ENCODE measurements at regions not wholly inside any gene's neighbourhood (a gene's known extent, or its start where the extent isn't known, plus 50 kb on each side); places are given as distances from the start of the nearest gene placed in this dataset.
"Not testable (repeated sequence)": the region's sequence is repeated elsewhere in the genome, so short reads cannot be mapped to it uniquely, and the experiment has no call there.

- TF ChIP-seq CTCF (IDR thresholded peaks at IDR 0.05), result no peak
- peaks cover 0 to 2% (median 0%) of the 10 kb centered on the region in 3 donors for H3K27me3 ChIP-seq (ENCODE audit: insufficient read depth in 3 of 3, low read length in 2 of 3)
- no peak overlapping the region for H3K27ac ChIP-seq
- no peaks in the 10 kb centered on the region for H3K4me1 ChIP-seq
- ATAC-seq (no peak), DNase-seq (no peak)
- no peaks in the 10 kb centered on the region for H3K9me3 ChIP-seq
- no peak overlapping the region for H3K4me3 ChIP-seq
- no peaks in the 10 kb centered on the region for H3K36me3 ChIP-seq (ENCODE audit: insufficient read depth in 1 of 2, low read depth in 1 of 2)
- intact Hi-C loops (cut with DNase I), result no loop called here
- WGBS, 3 donors, result 67 to 87% (median 79%) methylated on average over 1 of the region's 1 CpG
Measured at GRCh38 chr18:47380153-47380552, 128.7 kb upstream of the SKOR2 start.

GRCh38 chr18:47373465-47373864, 122.0 kb upstream of the SKOR2 start:
- Histone ChIP-seq H3K27ac (no peak overlapping the region), H3K27me3 (ENCODE audit: insufficient read depth in 3 of 3, low read length in 2 of 3) (peaks cover 0 to 3% (median 2%) of the 10 kb centered on the region in 3 donors), H3K4me1 (no peaks in the 10 kb centered on the region), H3K36me3 (ENCODE audit: insufficient read depth in 1 of 2, low read depth in 1 of 2) (no peaks in the 10 kb centered on the region), H3K4me3 (no peak overlapping the region), H3K9me3 (no peaks in the 10 kb centered on the region)
- DNase-seq (no peak), ATAC-seq (no peak)
- intact Hi-C loops (cut with DNase I), result no loop called here
- WGBS, 3 donors, result 69 to 87% (median 84%) methylated on average over 3 of the region's 3 CpGs
- no peak for TF ChIP-seq CTCF (IDR thresholded peaks at IDR 0.05)

- Histone ChIP-seq H3K27ac (no peak overlapping the region), H3K27me3 (ENCODE audit: insufficient read depth in 3 of 3, low read length in 2 of 3) (peaks cover 0 to 2% (median 1%) of the 10 kb centered on the region in 3 donors), H3K4me3 (no peak overlapping the region), H3K4me1 (no peaks in the 10 kb centered on the region), H3K9me3 (no peaks in the 10 kb centered on the region), H3K36me3 (ENCODE audit: insufficient read depth in 1 of 2, low read depth in 1 of 2) (no peaks in the 10 kb centered on the region)
- intact Hi-C loops (cut with DNase I), result no loop called here
- no peak for DNase-seq
- ATAC-seq, result no peak
- WGBS, 3 donors, result 60 to 75% (median 61%) methylated on average over 2 of the region's 2 CpGs
- no peak for TF ChIP-seq CTCF (IDR thresholded peaks at IDR 0.05)
Measured at GRCh38 chr18:47370052-47370451, 118.6 kb upstream of the SKOR2 start.

GRCh38 chr18:47354061-47354460, 102.6 kb upstream of the SKOR2 start:
- DNase-seq; H3K4me1 ChIP-seq; H3K27me3 ChIP-seq (ENCODE audit: insufficient read depth in 3 of 3, low read length in 2 of 3); H3K9me3 ChIP-seq; intact Hi-C loops (cut with DNase I); H3K4me3 ChIP-seq; H3K36me3 ChIP-seq (ENCODE audit: insufficient read depth in 1 of 2, low read depth in 1 of 2); H3K27ac ChIP-seq; ATAC-seq: not testable (repeated sequence)
- WGBS, 3 donors, result 83 to 87% (median 84%) methylated on average over 8 to 15 of the region's 15 CpGs

GRCh38 chr18:47346016-47346415, 94.6 kb upstream of the SKOR2 start:
- no peaks in the 10 kb centered on the region for H3K4me1 ChIP-seq
- no peak for DNase-seq
- TF ChIP-seq CTCF (IDR thresholded peaks at IDR 0.05), result no peak
- H3K4me3 ChIP-seq, result no peak overlapping the region
- WGBS, 3 donors, result 14 to 36% (median 20%) methylated on average over 1 of the region's 1 CpG
- H3K27me3 ChIP-seq (ENCODE audit: insufficient read depth in 3 of 3, low read length in 2 of 3), result peaks cover 0 to 3% (median 0%) of the 10 kb centered on the region in 3 donors
- ATAC-seq, result no peak
- no peaks in the 10 kb centered on the region for H3K36me3 ChIP-seq (ENCODE audit: insufficient read depth in 1 of 2, low read depth in 1 of 2)
- H3K9me3 ChIP-seq, result no peaks in the 10 kb centered on the region
- H3K27ac ChIP-seq, result no peak overlapping the region
- intact Hi-C loops (cut with DNase I), result no loop called here

Measured in psoas muscle (tissue), 7 donors.